Inferior parietal cortex (tissue), 1 donor: ENCODE measurements at regions not wholly inside any gene's neighbourhood (a gene's known extent, or its start where the extent isn't known, plus 50 kb on each side); places are given as distances from the start of the nearest gene placed in this dataset.
"Not testable (repeated sequence)": the region's sequence is repeated elsewhere in the genome, so short reads cannot be mapped to it uniquely, and the experiment has no call there.

ENCODE experiments used
- DNase-seq: peaks from one replicate; pipeline ENCODE4 v3.0.0-alpha.2; 2016; ENCODE audit errors: extremely low spot score

- no peak for DNase-seq
Measured at GRCh38 chr5:18789218-18789998, 1155.1 kb downstream of the TAF11L14 start.

GRCh38 chr5:18792145-18792544, 1157.9 kb downstream of the TAF11L14 start:
- no peak for DNase-seq

GRCh38 chr5:18797222-18797621, 1163.0 kb downstream of the TAF11L14 start:
- no peak for DNase-seq

- no peak for DNase-seq
Measured at GRCh38 chr5:18798058-18798457, 1163.8 kb downstream of the TAF11L14 start.

- DNase-seq: no peak
Measured at GRCh38 chr5:18799482-18800128, 1165.3 kb downstream of the TAF11L14 start.

GRCh38 chr5:18800293-18801025, 1166.2 kb downstream of the TAF11L14 start:
- DNase-seq: no peak

GRCh38 chr5:18801413-18801812, 1167.2 kb downstream of the TAF11L14 start:
- not testable (repeated sequence) for DNase-seq

- DNase-seq: no peak
Measured at GRCh38 chr5:18802336-18802735, 1168.1 kb downstream of the TAF11L14 start.

- DNase-seq: no peak
Measured at GRCh38 chr5:18805376-18805775, 1171.1 kb downstream of the TAF11L14 start.

- DNase-seq: no peak
Measured at GRCh38 chr5:18807256-18808149, 1173.2 kb downstream of the TAF11L14 start.

GRCh38 chr5:18811661-18812060, 1176.3 kb downstream of the CDH18 start:
- DNase-seq: no peak

GRCh38 chr5:18828351-18828750, 1159.6 kb downstream of the CDH18 start:
- DNase-seq: no peak

- DNase-seq: no peak
Measured at GRCh38 chr5:18829539-18829938, 1158.5 kb downstream of the CDH18 start.

GRCh38 chr5:18850216-18850615, 1137.8 kb downstream of the CDH18 start:
- DNase-seq: no peak

GRCh38 chr5:18872978-18873377, 1115.0 kb downstream of the CDH18 start:
- DNase-seq: no peak

GRCh38 chr5:18876565-18876964, 1111.4 kb downstream of the CDH18 start:
- no peak for DNase-seq

GRCh38 chr5:18881615-18882014, 1106.4 kb downstream of the CDH18 start:
- DNase-seq: no peak

- no peak for DNase-seq
Measured at GRCh38 chr5:18882154-18882553, 1105.8 kb downstream of the CDH18 start.

- DNase-seq: no peak
Measured at GRCh38 chr5:18888821-18889220, 1099.2 kb downstream of the CDH18 start.

GRCh38 chr5:18900644-18901043, 1087.4 kb downstream of the CDH18 start:
- DNase-seq: no peak

GRCh38 chr5:18920966-18921365, 1067.0 kb downstream of the CDH18 start:
- DNase-seq: no peak

GRCh38 chr5:18932081-18932480, 1055.9 kb downstream of the CDH18 start:
- DNase-seq: no peak
